Chondrocyte (in vitro differentiated cells): ENCODE measurements at regions not wholly inside any gene's neighbourhood (a gene's known extent, or its start where the extent isn't known, plus 50 kb on each side); places are given as distances from the start of the nearest gene placed in this dataset.

Source experiments
- DNase-seq: peaks from one replicate; pipeline ENCODE4 v3.0.0; 2021; ENCODE audit warnings: mixed read lengths, low spot score
- H3K27ac Mint-ChIP-seq: one replicate; pipeline ENCODE4 v1.8.0; 2021; ENCODE audit warnings: mild to moderate bottlenecking, moderate library complexity, mixed read lengths; ENCODE audit not compliant: unreplicated experiment
- H3K27me3 Mint-ChIP-seq: 2 replicates; pipeline ENCODE4 v1.8.0; 2021; ENCODE audit warnings: low read depth, mixed read lengths
- H3K36me3 Mint-ChIP-seq: 2 replicates; pipeline ENCODE4 v1.8.0; 2021; ENCODE audit warnings: low read depth, mixed read lengths
- H3K4me1 Mint-ChIP-seq: 2 replicates; pipeline ENCODE4 v1.8.0; 2021; ENCODE audit warnings: low read depth, mild to moderate bottlenecking, mixed read lengths
- H3K4me3 Mint-ChIP-seq: one replicate; pipeline ENCODE4 v1.8.0; 2021; ENCODE audit warnings: mild to moderate bottlenecking, moderate library complexity, mixed read lengths; ENCODE audit not compliant: unreplicated experiment
- H3K9me3 Mint-ChIP-seq: 2 replicates; pipeline ENCODE4 v1.8.0; 2021; ENCODE audit warnings: low read depth, mixed read lengths
- CTCF ChIP-seq: fragments of 200-600 bp; sonication (generic); IDR thresholded peaks from 2 replicates; pipeline ENCODE4 v1.5.0; 2021; ENCODE audit warnings: antibody characterized with exemption, mild to moderate bottlenecking, moderate library complexity

DNA sequence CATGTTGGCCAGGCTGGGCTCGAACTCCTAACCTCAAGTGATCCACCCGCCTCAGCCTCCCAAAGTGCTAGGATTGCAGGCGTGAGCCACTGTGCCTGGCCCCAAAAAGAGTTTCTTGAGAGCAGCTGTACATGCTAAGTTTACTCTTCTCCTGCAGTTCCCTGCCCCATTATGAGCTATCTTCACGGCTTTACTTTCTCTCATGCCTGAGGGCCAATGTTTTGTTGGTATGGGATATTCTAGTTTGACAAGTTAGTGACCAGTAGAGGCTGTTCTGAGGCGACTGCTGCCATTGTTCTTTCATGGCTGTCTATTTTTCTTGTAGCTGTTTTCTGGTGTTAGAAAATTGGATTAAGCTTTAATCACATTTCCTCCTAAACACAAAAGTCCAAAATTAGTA, 78.0 kb upstream of the STX18 start:
- Mint-ChIP-seq H3K4me1 (peaks cover 3% of the 10 kb centered on the region), H3K36me3 (no peaks in the 10 kb centered on the region), H3K9me3 (no peaks in the 10 kb centered on the region), H3K27ac (no peak overlapping the region), H3K27me3 (no peaks in the 10 kb centered on the region), H3K4me3 (no peak overlapping the region)
- TF ChIP-seq CTCF = no peak
- no peak for DNase-seq

DNA sequence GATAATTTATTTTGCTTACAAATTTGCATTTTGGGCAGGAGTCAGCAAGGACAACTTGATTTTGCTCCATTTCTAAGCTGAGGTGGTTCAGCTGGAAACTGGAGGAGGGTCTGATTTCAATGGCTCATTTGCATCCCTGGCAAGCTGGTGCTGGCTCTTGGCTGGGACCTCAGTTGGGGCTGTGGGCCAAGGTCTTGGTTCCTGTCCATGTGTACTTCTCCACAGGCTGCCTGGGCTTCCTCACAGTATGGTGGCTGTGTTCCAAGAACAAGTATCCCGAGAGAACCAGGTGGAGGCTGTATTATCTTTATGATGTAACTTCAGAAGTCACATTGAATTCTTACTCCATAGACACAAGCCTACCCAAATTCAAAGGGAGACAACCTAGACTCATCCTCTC, 77.0 kb upstream of the STX18 start:
- DNase-seq = no peak
- Mint-ChIP-seq H3K4me1 (peaks cover 3% of the 10 kb centered on the region), H3K27ac (no peak overlapping the region), H3K27me3 (no peaks in the 10 kb centered on the region), H3K9me3 (no peaks in the 10 kb centered on the region), H3K4me3 (no peak overlapping the region), H3K36me3 (no peaks in the 10 kb centered on the region)
- TF ChIP-seq CTCF = no peak

DNA sequence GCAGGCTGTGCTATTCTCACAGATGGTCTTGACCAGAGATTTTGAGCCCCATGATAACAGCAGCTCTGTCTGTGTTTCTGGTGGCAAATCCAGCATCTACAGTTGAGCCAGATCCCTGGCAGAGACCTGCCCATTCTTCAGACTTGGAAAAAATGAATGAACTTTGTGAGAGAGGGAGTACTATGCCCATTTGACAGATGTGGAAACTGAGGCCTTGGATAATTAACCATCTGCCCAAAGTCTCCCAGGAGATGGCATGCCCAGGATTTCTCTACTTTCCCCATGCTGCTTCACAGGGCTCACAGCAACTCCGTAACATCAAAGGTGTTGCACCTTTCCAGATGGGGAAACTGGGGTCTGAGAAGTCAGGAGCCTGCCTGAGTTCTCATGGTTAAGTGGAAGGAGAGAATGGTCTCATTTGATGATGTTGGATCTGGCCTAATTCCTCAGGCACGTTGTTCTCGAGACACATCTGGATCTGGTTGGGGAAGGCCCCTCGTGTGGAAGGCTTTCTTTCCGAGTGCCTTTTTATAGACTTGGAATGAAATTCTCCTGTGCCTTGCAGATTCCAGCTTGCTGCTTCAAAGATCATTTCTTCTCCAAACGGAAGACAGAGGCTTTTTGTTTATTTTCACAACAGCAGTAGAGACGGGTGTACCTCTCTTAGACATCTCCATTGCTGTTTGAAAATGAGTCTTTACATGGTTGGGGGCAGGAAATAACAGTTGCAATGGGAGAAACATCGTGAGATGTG, 73.3 kb upstream of the STX18 start:
- DNase-seq = no peak
- Mint-ChIP-seq H3K4me3 (no peak overlapping the region), H3K9me3 (peaks cover 4% of the 10 kb centered on the region), H3K36me3 (peaks cover 2% of the 10 kb centered on the region), H3K27me3 (peaks cover 1% of the 10 kb centered on the region), H3K4me1 (peaks cover 3% of the 10 kb centered on the region), H3K27ac (no peak overlapping the region)
- TF ChIP-seq CTCF = no peak

DNA sequence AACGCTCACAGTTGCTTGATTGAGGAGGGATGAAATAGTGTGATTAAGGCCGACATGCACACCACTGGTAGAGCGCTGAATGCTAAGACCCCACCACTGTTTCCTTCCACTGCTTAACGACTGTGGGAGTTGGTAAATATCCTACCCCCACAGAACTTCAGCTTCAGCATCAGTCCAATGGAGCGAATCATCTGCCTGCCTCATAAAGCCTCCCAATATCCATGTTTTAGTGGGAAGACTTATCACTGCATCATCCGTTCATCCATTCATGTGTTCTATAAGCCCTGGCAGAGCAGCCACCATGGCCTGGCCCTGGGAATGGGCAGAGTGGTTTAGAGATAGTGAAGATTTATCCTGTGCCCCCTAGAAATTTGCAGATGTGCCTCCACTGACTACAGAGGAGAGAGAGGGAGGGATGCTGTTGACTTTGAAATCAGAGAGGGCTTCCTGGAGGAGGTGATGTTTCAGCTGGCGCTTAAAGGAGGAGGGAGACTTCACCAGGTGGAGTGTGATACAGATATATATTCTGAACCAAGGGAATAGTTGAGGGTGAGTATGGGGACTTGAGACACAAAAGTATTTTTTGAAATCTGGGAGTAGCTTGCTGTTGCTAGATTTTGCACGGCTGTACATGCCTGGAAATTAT, 71.9 kb upstream of the STX18 start:
- H3K36me3 Mint-ChIP-seq = peaks cover 2% of the 10 kb centered on the region
- no peak for TF ChIP-seq CTCF
- peaks cover 1% of the 10 kb centered on the region for H3K27me3 Mint-ChIP-seq
- peaks cover 7% of the 10 kb centered on the region for H3K9me3 Mint-ChIP-seq
- H3K27ac Mint-ChIP-seq = no peak overlapping the region
- no peak overlapping the region for H3K4me3 Mint-ChIP-seq
- H3K4me1 Mint-ChIP-seq = peaks cover 3% of the 10 kb centered on the region
- DNase-seq = no peak

DNA sequence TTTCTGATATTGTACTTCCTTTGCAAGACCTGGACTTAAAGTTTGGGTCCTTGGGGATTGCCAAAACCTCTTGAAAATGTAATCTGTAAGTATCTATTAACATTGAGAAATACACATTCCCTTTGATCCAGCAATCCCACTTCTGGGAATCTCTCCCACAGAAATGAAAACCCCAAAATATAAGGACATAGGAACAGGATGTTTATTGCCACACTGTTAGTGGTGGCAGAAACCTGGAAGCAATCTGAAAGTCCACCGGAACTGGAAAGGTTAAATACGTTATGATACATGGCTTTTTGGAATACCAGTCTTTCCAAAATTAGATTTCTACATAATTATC, 71.2 kb upstream of the STX18 start:
- no peak overlapping the region for H3K4me3 Mint-ChIP-seq
- peaks cover 2% of the 10 kb centered on the region for H3K36me3 Mint-ChIP-seq
- peaks cover 1% of the 10 kb centered on the region for H3K27me3 Mint-ChIP-seq
- no peak for DNase-seq
- H3K4me1 Mint-ChIP-seq = peaks cover 3% of the 10 kb centered on the region
- peaks cover 7% of the 10 kb centered on the region for H3K9me3 Mint-ChIP-seq
- no peak overlapping the region for H3K27ac Mint-ChIP-seq
- TF ChIP-seq CTCF = no peak
